Thyroid gland (tissue), 4 donors: ENCODE measurements at regions not wholly inside any gene's neighbourhood (a gene's known extent, or its start where the extent isn't known, plus 50 kb on each side); places are given as distances from the start of the nearest gene placed in this dataset.

Experiments
- POLR2A ChIP-seq, 2 donors: fragments of 450-650 bp; IDR thresholded peaks; one replicate each; pipeline ENCODE4 v1.6.1; 2017; ENCODE audit warnings: antibody characterized with exemption in 2 of 2, mild to moderate bottlenecking in 2 of 2, moderate library complexity in 1 of 2
- TF ChIP-seq, protein P1 (sequence below), 6 experiments: fragments of 200-600 bp in 3 of 6; fragments of 450-650 bp in 3 of 6; sonication (generic) in 3 of 6; IDR thresholded peaks; one replicate each; pipeline ENCODE4 v1.5.1; 2016 to 2019; ENCODE audit warnings: antibody characterized with exemption in 6 of 6, mild to moderate bottlenecking in 2 of 6, inconsistent platforms in 1 of 6, moderate library complexity in 1 of 6

DNA sequence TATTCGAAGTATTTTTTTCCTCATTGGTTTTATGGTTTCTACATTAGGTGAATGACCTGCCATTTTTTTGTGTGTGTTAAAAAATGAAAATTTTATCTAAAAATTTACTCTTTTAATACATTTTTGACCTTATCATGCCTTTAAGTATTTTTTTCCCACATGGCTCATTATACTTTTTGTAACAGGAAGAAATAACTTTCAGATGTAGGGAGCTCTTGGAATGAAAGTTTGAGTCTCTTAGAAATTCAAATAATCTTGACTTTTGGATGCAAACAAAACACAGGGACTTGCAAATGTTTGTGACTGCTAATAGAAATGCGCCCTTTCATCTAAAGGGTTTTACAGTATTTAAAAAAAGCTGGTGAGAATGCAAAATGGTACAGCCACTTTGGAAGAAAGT is 457.9 kb downstream of the KLF5 start:
- TF ChIP-seq POLR2A (IDR thresholded peaks at IDR 0.05): no peak
- TF ChIP-seq, protein P1, sequence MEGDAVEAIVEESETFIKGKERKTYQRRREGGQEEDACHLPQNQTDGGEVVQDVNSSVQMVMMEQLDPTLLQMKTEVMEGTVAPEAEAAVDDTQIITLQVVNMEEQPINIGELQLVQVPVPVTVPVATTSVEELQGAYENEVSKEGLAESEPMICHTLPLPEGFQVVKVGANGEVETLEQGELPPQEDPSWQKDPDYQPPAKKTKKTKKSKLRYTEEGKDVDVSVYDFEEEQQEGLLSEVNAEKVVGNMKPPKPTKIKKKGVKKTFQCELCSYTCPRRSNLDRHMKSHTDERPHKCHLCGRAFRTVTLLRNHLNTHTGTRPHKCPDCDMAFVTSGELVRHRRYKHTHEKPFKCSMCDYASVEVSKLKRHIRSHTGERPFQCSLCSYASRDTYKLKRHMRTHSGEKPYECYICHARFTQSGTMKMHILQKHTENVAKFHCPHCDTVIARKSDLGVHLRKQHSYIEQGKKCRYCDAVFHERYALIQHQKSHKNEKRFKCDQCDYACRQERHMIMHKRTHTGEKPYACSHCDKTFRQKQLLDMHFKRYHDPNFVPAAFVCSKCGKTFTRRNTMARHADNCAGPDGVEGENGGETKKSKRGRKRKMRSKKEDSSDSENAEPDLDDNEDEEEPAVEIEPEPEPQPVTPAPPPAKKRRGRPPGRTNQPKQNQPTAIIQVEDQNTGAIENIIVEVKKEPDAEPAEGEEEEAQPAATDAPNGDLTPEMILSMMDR (IDR thresholded peaks at IDR 0.05): no peak
